ENCODE measurements at regions not wholly inside any gene's neighbourhood (a gene's known extent, or its start where the extent isn't known, plus 50 kb on each side); places are given as distances from the start of the nearest gene placed in this dataset.

DNA sequence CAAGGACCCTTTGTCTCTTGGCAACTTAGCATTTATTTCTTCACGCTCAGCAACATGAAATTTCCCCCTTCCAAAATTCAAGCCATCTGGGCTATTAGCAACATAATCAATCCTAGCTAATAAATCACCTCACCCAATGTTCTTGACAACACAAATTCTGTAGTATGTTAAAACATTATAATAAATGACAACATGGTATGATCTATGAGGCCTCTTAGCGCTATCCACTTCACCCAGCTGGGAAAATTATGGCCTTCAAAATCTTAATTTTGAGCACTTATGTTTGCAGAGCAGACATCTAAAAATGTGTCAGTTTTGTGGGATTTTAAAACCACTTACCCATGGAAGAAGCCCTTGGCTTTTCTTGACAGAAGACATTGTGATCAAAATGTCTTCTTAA lies 181.9 kb downstream of the HDGFL1 start:
- TF ChIP-seq CTCF (IDR thresholded peaks at IDR 0.05; ENCODE audit: low read length, missing control alignments), result no peak
- H3K4me3 ChIP-seq (replicated peaks; ENCODE audit: low read depth, low read length), result no peak overlapping the region
- DNase-seq (ENCODE audit: low read depth), result no peak

DNA sequence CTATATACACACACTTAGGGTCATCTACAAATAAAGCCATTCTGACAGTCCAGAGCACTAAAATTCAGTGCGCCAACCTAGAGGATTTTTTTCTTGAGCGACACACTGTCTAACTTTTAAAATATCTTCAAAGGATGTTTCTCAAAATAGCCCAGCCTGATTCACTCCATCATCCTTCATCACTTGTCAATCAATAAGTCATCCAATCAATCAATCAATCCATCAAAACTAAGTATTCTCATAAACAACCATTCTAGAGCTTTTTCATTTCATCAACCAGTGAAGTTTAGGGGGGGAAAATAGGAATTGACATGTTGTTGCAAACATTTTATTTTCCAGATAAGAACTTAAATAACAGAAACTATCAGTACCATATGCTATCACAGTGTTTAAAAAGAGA lies 183.2 kb downstream of the HDGFL1 start:
- H3K4me3 ChIP-seq (replicated peaks; ENCODE audit: low read depth, low read length), result no peak overlapping the region
- TF ChIP-seq CTCF (IDR thresholded peaks at IDR 0.05; ENCODE audit: low read length, missing control alignments), result no peak
- no peak for DNase-seq (ENCODE audit: low read depth)

DNA sequence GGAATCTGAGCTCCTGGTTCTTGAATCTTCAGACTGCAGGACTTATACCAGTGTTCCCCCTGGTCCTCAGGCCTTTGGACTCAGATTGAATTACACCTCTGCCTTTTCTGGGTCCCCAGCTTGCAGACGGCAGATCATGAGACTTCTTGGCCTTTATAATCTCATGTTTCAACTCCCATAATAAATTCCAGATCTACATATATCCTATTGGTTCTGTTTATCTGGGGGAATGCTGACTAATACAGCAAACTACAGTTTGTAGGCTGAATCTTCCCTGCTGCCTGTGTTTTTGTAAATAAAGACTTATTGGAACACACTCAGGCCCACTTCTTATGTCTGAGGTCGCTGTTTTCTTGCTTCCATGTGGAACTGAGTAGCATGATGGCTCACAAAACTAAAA lies 184.7 kb downstream of the HDGFL1 start:
- peak; percentile 12 for DNase-seq (ENCODE audit: low read depth)
- no peak for TF ChIP-seq CTCF (IDR thresholded peaks at IDR 0.05; ENCODE audit: low read length, missing control alignments)
- no peak overlapping the region for H3K4me3 ChIP-seq (replicated peaks; ENCODE audit: low read depth, low read length)

- no peak for TF ChIP-seq CTCF (IDR thresholded peaks at IDR 0.05; ENCODE audit: low read length, missing control alignments)
- DNase-seq (ENCODE audit: low read depth), result no peak
- no peak overlapping the region for H3K4me3 ChIP-seq (replicated peaks; ENCODE audit: low read depth, low read length)
Measured at GRCh38 chr6:22755605-22756004, 186.2 kb downstream of the HDGFL1 start.

DNA sequence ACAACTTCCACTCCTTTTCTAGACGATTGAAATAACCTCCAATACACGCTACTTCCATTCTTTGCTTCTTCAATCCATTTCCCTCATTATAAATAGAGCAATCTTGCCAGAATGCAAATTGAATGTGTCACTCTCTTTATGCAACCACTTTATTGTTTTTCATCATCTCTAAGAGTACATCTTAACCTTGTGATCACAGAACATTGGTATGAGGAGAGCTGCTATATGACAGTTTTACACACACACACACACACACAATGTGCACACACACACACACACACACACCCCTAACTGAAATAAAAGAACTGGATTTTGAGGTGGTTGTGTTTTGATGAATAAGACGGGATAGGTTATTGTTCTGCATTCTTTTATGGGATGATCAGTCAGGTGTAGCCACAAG lies 187.0 kb downstream of the HDGFL1 start:
- peak; percentile 35 for DNase-seq (ENCODE audit: low read depth)
- TF ChIP-seq CTCF (IDR thresholded peaks at IDR 0.05; ENCODE audit: low read length, missing control alignments), result no peak
- no peak overlapping the region for H3K4me3 ChIP-seq (replicated peaks; ENCODE audit: low read depth, low read length)

GRCh38 chr6:22764496-22764895 lies 195.1 kb downstream of the HDGFL1 start:
- TF ChIP-seq CTCF (IDR thresholded peaks at IDR 0.05; ENCODE audit: low read length, missing control alignments), result no peak
- DNase-seq (ENCODE audit: low read depth), result peak; percentile 11
- H3K4me3 ChIP-seq (replicated peaks; ENCODE audit: low read depth, low read length), result no peak overlapping the region

DNA sequence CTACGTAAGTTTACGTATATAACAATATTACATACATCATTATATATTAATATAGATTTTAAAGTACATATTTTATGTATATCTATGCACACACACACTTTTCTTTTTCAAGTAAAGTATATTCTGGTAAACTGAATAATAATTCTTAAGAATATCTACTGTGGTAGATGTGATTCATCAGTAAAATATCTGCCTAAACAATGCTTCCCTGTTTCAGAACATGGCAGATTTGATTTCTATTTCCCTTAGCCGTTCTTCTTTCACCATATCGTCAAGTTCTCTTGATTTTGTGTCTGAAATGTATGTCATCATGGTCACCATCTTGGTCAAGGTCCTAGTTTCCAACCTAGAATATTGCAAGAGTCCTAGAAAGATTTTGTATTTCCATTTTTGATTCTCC lies 195.6 kb downstream of the HDGFL1 start:
- DNase-seq (ENCODE audit: low read depth), result peak; percentile 74
- no peak overlapping the region for H3K4me3 ChIP-seq (replicated peaks; ENCODE audit: low read depth, low read length)
- TF ChIP-seq CTCF (IDR thresholded peaks at IDR 0.05; ENCODE audit: low read length, missing control alignments), result no peak

Measured in fibroblast of pulmonary artery (primary cell).